Hepatocyte (in vitro differentiated cells): ENCODE measurements at regions not wholly inside any gene's neighbourhood (a gene's known extent, or its start where the extent isn't known, plus 50 kb on each side); places are given as distances from the start of the nearest gene placed in this dataset.

Source experiments
- CTCF ChIP-seq: fragments of 200-600 bp; sonication (generic); IDR thresholded peaks from 2 replicates; pipeline ENCODE4 v1.5.1; 2016; ENCODE audit warnings: antibody characterized with exemption, mild to moderate bottlenecking; ENCODE audit not compliant: poor library complexity
- EZH2 ChIP-seq: fragments of 200-600 bp; sonication (generic); IDR thresholded peaks from 2 replicates; pipeline ENCODE4 v1.6.1; 2016; ENCODE audit warnings: antibody characterized with exemption, mild to moderate bottlenecking, borderline replicate concordance

- no peak for TF ChIP-seq EZH2
- no peak for TF ChIP-seq CTCF
These were observed 58.4 kb upstream of the NLRP1 start for GRCh38 chr17:5642752-5643151.
